GM12878 (cell line): ENCODE measurements at regions not wholly inside any gene's neighbourhood (a gene's known extent, or its start where the extent isn't known, plus 50 kb on each side); places are given as distances from the start of the nearest gene placed in this dataset.

Experiments used
- CHD1 ChIP-seq: IDR thresholded peaks from 2 replicates; pipeline ENCODE4 v1.6.1; 2012; ENCODE audit warnings: low read depth, low read length, improper control_type of control experiment
- NRF1 ChIP-seq: conservative IDR thresholded peaks from 2 replicates; pipeline ENCODE4 v1.6.1; 2011; ENCODE audit warnings: mild to moderate bottlenecking, low read depth, low read length, improper control_type of control experiment
- PAX5 ChIP-seq: IDR thresholded peaks from 2 replicates; pipeline ENCODE4 v1.6.1; 2011; ENCODE audit warnings: low read depth, low read length, borderline replicate concordance
- POLR2A ChIP-seq: IDR thresholded peaks from 2 replicates; pipeline ENCODE4 v1.6.1; 2011; ENCODE audit warnings: low read depth, mild to moderate bottlenecking, low read length
- RBBP5 ChIP-seq: fragments of 200-600 bp; sonication (generic); conservative IDR thresholded peaks from 2 replicates; pipeline ENCODE4 v1.6.1; 2016
- TF ChIP-seq, protein P1 (sequence below): IDR thresholded peaks from 2 replicates; pipeline ENCODE4 v1.6.1; 2012; ENCODE audit warnings: mild to moderate bottlenecking, low read depth, low read length
- TF ChIP-seq, protein P2 (sequence below): fragments of 450-650 bp; IDR thresholded peaks from 2 replicates; pipeline ENCODE4 v1.6.1; 2016; ENCODE audit warnings: mild to moderate bottlenecking
- TF ChIP-seq, protein P3 (sequence below): IDR thresholded peaks from 2 replicates; pipeline ENCODE4 v1.6.1; 2012; ENCODE audit warnings: low read depth, low read length, improper control_type of control experiment

GRCh38 chr5:129246088-129246487 lies 151.5 kb downstream of the ISOC1 start:
- no peak for TF ChIP-seq POLR2A
- TF ChIP-seq RBBP5: no peak
- TF ChIP-seq, protein P1, sequence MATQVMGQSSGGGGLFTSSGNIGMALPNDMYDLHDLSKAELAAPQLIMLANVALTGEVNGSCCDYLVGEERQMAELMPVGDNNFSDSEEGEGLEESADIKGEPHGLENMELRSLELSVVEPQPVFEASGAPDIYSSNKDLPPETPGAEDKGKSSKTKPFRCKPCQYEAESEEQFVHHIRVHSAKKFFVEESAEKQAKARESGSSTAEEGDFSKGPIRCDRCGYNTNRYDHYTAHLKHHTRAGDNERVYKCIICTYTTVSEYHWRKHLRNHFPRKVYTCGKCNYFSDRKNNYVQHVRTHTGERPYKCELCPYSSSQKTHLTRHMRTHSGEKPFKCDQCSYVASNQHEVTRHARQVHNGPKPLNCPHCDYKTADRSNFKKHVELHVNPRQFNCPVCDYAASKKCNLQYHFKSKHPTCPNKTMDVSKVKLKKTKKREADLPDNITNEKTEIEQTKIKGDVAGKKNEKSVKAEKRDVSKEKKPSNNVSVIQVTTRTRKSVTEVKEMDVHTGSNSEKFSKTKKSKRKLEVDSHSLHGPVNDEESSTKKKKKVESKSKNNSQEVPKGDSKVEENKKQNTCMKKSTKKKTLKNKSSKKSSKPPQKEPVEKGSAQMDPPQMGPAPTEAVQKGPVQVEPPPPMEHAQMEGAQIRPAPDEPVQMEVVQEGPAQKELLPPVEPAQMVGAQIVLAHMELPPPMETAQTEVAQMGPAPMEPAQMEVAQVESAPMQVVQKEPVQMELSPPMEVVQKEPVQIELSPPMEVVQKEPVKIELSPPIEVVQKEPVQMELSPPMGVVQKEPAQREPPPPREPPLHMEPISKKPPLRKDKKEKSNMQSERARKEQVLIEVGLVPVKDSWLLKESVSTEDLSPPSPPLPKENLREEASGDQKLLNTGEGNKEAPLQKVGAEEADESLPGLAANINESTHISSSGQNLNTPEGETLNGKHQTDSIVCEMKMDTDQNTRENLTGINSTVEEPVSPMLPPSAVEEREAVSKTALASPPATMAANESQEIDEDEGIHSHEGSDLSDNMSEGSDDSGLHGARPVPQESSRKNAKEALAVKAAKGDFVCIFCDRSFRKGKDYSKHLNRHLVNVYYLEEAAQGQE: no peak
- TF ChIP-seq CHD1: no peak
- TF ChIP-seq PAX5: no peak
- TF ChIP-seq, protein P2, sequence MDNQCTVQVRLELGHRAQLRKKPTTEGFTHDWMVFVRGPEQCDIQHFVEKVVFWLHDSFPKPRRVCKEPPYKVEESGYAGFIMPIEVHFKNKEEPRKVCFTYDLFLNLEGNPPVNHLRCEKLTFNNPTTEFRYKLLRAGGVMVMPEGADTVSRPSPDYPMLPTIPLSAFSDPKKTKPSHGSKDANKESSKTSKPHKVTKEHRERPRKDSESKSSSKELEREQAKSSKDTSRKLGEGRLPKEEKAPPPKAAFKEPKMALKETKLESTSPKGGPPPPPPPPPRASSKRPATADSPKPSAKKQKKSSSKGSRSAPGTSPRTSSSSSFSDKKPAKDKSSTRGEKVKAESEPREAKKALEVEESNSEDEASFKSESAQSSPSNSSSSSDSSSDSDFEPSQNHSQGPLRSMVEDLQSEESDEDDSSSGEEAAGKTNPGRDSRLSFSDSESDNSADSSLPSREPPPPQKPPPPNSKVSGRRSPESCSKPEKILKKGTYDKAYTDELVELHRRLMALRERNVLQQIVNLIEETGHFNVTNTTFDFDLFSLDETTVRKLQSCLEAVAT: no peak
- no peak for TF ChIP-seq NRF1
- TF ChIP-seq, protein P3, sequence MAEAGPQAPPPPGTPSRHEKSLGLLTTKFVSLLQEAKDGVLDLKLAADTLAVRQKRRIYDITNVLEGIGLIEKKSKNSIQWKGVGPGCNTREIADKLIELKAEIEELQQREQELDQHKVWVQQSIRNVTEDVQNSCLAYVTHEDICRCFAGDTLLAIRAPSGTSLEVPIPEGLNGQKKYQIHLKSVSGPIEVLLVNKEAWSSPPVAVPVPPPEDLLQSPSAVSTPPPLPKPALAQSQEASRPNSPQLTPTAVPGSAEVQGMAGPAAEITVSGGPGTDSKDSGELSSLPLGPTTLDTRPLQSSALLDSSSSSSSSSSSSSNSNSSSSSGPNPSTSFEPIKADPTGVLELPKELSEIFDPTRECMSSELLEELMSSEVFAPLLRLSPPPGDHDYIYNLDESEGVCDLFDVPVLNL: no peak
